GM12878 (cell line): ENCODE measurements at regions not wholly inside any gene's neighbourhood (a gene's known extent, or its start where the extent isn't known, plus 50 kb on each side); places are given as distances from the start of the nearest gene placed in this dataset.

Experiments used
- ATAC-seq: fragments of 200-7000 bp; cut with Tn5 transposase; 3 replicates; pipeline ENCODE4 v1.9.1; 2020; ENCODE audit warnings: mild to moderate bottlenecking, moderate library complexity
- BruUV-seq: library from RNA; stranded (reverse); fragments of 400-500 nt; replicated peaks from 2 replicates; lab custom pipeline; 2021; lab: Mats Ljungman, UMichigan
- CTCF ChIA-PET: fragments of 300-600 bp; sonication (Branson Sonifier 250); formaldehyde crosslinking; extraction: SDS; loops from one replicate; lab custom pipeline; 2021; ENCODE audit warnings: inconsistent platforms; lab: Yijun Ruan, JAX
- POLR2A ChIA-PET: fragments of 350-600 bp; formaldehyde crosslinking; extraction: SDS; loops from one replicate; lab custom pipeline; 2021; ENCODE audit warnings: inconsistent platforms; lab: Charles Lee
- RAD21 ChIA-PET: fragments of 300-600 bp; sonication (Branson Sonifier 250); formaldehyde crosslinking; loops from one replicate; lab custom pipeline; 2023; ENCODE audit warnings: antibody characterized with exemption; ENCODE audit not compliant: unreplicated experiment; lab: Charles Lee
- SMC1A ChIA-PET: fragments of 300-600 bp; sonication (Branson Sonifier 250); formaldehyde crosslinking; loops from one replicate; lab custom pipeline; 2023; ENCODE audit not compliant: unreplicated experiment, uncharacterized antibody; lab: Charles Lee
- DNase-seq: peaks from one replicate; pipeline ENCODE4 v3.0.0-alpha.2; 2011; ENCODE audit warnings: low read depth, low spot score
- FAIRE-seq: peaks from 3 replicates; lab custom pipeline; 2011; peaks lifted over from hg19 to GRCh38; lab: Jason Lieb, UNC
- H2AFZ ChIP-seq: 2 replicates; pipeline ENCODE4 v1.6.0; 2011; ENCODE audit warnings: low read depth, low read length, control low read depth; ENCODE audit not compliant: control insufficient read depth
- H3K27ac ChIP-seq: 2 replicates; pipeline ENCODE4 v1.5.1; 2011; ENCODE audit warnings: control low read depth; ENCODE audit not compliant: control insufficient read depth, insufficient read depth
- H3K27me3 ChIP-seq, 2 experiments: replicated peaks in 1 of 2; 2 replicates each; pipeline versions ENCODE4 v1.6.0 to v1.6.1; 2011; ENCODE audit warnings: low read length in 1 of 2; ENCODE audit not compliant: control insufficient read depth in 2 of 2, insufficient read depth in 2 of 2
- H3K36me3 ChIP-seq, 2 experiments: 2 replicates each; pipeline ENCODE4 v1.5.1; 2011; ENCODE audit warnings: low read length in 1 of 2; ENCODE audit not compliant: control insufficient read depth in 2 of 2, insufficient read depth in 2 of 2
- H3K4me1 ChIP-seq: 2 replicates; pipeline ENCODE4 v1.6.1; 2011; ENCODE audit warnings: mild to moderate bottlenecking, low read length, moderate library complexity, mixed read lengths; ENCODE audit not compliant: control insufficient read depth, insufficient read depth
- H3K4me2 ChIP-seq: 2 replicates; pipeline ENCODE4 v1.6.0; 2011; ENCODE audit warnings: control low read depth; ENCODE audit not compliant: control insufficient read depth, insufficient read depth
- H3K4me3 ChIP-seq: fragments of 200-600 bp; sonication (generic); 2 replicates; pipeline ENCODE4 v1.5.1; 2016
- H3K79me2 ChIP-seq: 2 replicates; pipeline ENCODE4 v1.6.0; 2011; ENCODE audit warnings: low read length; ENCODE audit not compliant: control insufficient read depth, insufficient read depth
- H3K9ac ChIP-seq: 2 replicates; pipeline ENCODE4 v1.8.0; 2011; ENCODE audit warnings: low read length, control low read depth, mixed read lengths; ENCODE audit not compliant: control insufficient read depth, insufficient read depth
- H3K9me3 ChIP-seq: replicated peaks from 3 replicates; pipeline ENCODE4 v1.5.1; 2011; ENCODE audit warnings: mild to moderate bottlenecking, low read length; ENCODE audit not compliant: control insufficient read depth, insufficient read depth
- H4K20me1 ChIP-seq: 2 replicates; pipeline ENCODE4 v1.6.0; 2011; ENCODE audit not compliant: control insufficient read depth, insufficient read depth
- CTCF ChIP-seq, 3 experiments: IDR thresholded peaks in 2 of 3; conservative IDR thresholded peaks in 1 of 3; 2 replicates each; pipeline ENCODE4 v1.5.1; 2011; ENCODE audit warnings: low read depth in 3 of 3, low read length in 3 of 3, mild to moderate bottlenecking in 3 of 3, control low read depth in 2 of 3, moderate library complexity in 2 of 3, inconsistent platforms in 1 of 3, mixed read lengths in 1 of 3; ENCODE audit not compliant: control insufficient read depth in 2 of 3, insufficient read depth in 1 of 3; ENCODE audit errors: extremely low read depth in 1 of 3
- EED ChIP-seq: sonication (generic); IDR thresholded peaks from 2 replicates; pipeline ENCODE4 v1.6.1; 2016; ENCODE audit warnings: antibody characterized with exemption, low read depth
- TCF12 ChIP-seq: IDR thresholded peaks from 2 replicates; pipeline ENCODE4 v1.6.1; 2011; ENCODE audit warnings: low read depth, mild to moderate bottlenecking, low read length
- WGBS: methylation state at CpG from one replicate; pipeline ENCODE4 v1.1.6; 2016; ENCODE audit warnings: low lambda C conversion rate; ENCODE audit not compliant: insufficient replicate concordance, insufficient coverage; ENCODE audit errors: missing lambda C conversion rate; 5-methylcytosine and 5-hydroxymethylcytosine counted together
- in situ Hi-C: fragments of 300-500 bp; cut with MboI; formaldehyde crosslinking; loops from 9 replicates; pipeline ENCODE4 v1.14.3; 2018; ENCODE audit warnings: mixed read lengths
- intact Hi-C: fragments of 100-400 bp; cut with micrococcal nuclease; formaldehyde crosslinking; loops from one replicate; pipeline ENCODE4 v1.14.2; 2022; ENCODE audit not compliant: unreplicated experiment

GRCh38 chr10:62614389-62615157 lies 189.9 kb upstream of the ADO start (continued):
- TF ChIP-seq TCF12, result peak; percentile 58

GRCh38 chr10:62616885-62617590 lies 187.5 kb upstream of the ADO start:
- no peak for DNase-seq
- no peak for TF ChIP-seq TCF12
- no peak for TF ChIP-seq EED
- TF ChIP-seq CTCF (IDR thresholded peaks at IDR 0.05 in 2 of 3, conservative IDR thresholded peaks at IDR 0.05 in 1 of 3; ENCODE audit: control insufficient read depth in 2 of 3, extremely low read depth in 1 of 3, insufficient read depth in 1 of 3, low read depth in 3 of 3, low read length in 3 of 3), result peak in 1 of 3 experiments; percentile 12; a peak in 1 of 6 replicates
- Histone ChIP-seq H3K4me1 (peaks cover 36% of the 10 kb centered on the region), H3K4me3 (no peak overlapping the region), H3K36me3 (no peaks in the 10 kb centered on the region), H3K27ac (no peak overlapping the region), H3K27me3 (no peaks in the 10 kb centered on the region), H3K9ac (no peak overlapping the region), H2AFZ (no peak overlapping the region), H3K4me2 (no peak overlapping the region), H3K79me2 (no peaks in the 10 kb centered on the region), H4K20me1 (no peaks in the 10 kb centered on the region), H3K9me3 (no peaks in the 10 kb centered on the region; the same call in 2 of the 3 replicates)
- no TSS peak for BruUV-seq
- RAD21 ChIA-PET, result interaction anchor here (0.5 to 2.2 kb wide), 5 partner anchors 16 to 201 kb away, joined by 3 to 14 read pairs (median 4); no protein-coding TSS in a partner anchor
- CTCF ChIA-PET, result interaction anchor here (1.0 to 7.5 kb wide), 3 partner anchors 64 to 236 kb away, joined by 3 to 45 read pairs (median 26); partner anchors contain the start of gene EGR2
- no peak for FAIRE-seq
- 88% methylated on average over 2 of the region's 2 CpGs for WGBS
- POLR2A ChIA-PET, result interaction anchor here (0.6 kb wide), 1 partner anchor 99 kb away, joined by 3 read pairs; no protein-coding TSS in a partner anchor
- in situ Hi-C loops (no loop called here), intact Hi-C loops (no loop called here)
- SMC1A ChIA-PET, result interaction anchor here (1.1 to 8.9 kb wide), 10 partner anchors 17 to 200 kb away, joined by 3 to 131 read pairs (median 26); partner anchors contain the start of gene EGR2
- ATAC-seq, result 0 out of 3 replicates have a peak, but pooled peaks have one; percentile 12
